GM12892 (cell line): ENCODE measurements at regions not wholly inside any gene's neighbourhood (a gene's known extent, or its start where the extent isn't known, plus 50 kb on each side); places are given as distances from the start of the nearest gene placed in this dataset.

Experiments used
- POLR2A ChIP-seq: IDR thresholded peaks from 2 replicates; pipeline ENCODE4 v1.6.1; 2011; ENCODE audit warnings: low read depth, low read length, control low read depth
- TAF1 ChIP-seq: IDR thresholded peaks from 2 replicates; pipeline ENCODE4 v1.6.1; 2011; ENCODE audit warnings: low read depth, mild to moderate bottlenecking, control low read depth, low read length, borderline replicate concordance

DNA sequence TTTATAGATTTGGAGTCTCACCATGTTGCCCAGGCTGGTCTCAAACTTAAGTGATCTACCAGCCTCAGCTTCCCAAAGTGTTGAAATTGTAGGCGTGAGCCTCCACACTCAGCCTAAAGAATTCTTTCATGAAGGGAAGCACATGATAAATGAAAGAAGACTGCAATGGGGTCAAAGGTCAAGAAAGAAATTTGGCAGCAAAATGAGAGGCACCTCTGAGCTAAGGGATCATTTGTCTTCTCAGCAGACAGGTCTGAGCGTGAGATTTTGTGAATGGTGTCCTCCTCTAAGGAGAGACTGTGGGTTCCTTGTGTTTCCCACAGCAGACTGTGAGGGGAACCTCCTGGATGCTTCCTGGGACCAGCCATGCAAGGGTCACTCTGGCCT lies 57.5 kb upstream of the EGFL6 start:
- TF ChIP-seq POLR2A (no peak), TAF1 (no peak)
